IgD-negative memory B cell (primary cell): ENCODE measurements at regions not wholly inside any gene's neighbourhood (a gene's known extent, or its start where the extent isn't known, plus 50 kb on each side); places are given as distances from the start of the nearest gene placed in this dataset.
A peak's percentile ranks its signal among the peaks of the same experiment; 100 is the strongest.

Experiments used
- H3K27ac Mint-ChIP-seq, 3 donors: one replicate each; pipeline ENCODE4 v1.8.0; 2020 to 2022; ENCODE audit warnings: mild to moderate bottlenecking in 3 of 3, mixed read lengths in 3 of 3, moderate library complexity in 1 of 3
- H3K27me3 Mint-ChIP-seq: one replicate; pipeline ENCODE4 v1.8.0; 2021; ENCODE audit warnings: mixed read lengths
- H3K36me3 Mint-ChIP-seq: one replicate; pipeline ENCODE4 v1.8.0; 2020; ENCODE audit warnings: mild to moderate bottlenecking, mixed read lengths
- H3K4me1 Mint-ChIP-seq, 3 donors: one replicate each; pipeline ENCODE4 v1.8.0; 2020 to 2022; ENCODE audit warnings: mixed read lengths in 3 of 3, mild to moderate bottlenecking in 1 of 3
- H3K4me3 Mint-ChIP-seq, 4 donors: one replicate each; pipeline ENCODE4 v1.8.0; 2020 to 2022; ENCODE audit warnings: mild to moderate bottlenecking in 4 of 4, mixed read lengths in 4 of 4, moderate library complexity in 3 of 4
- H3K9me3 Mint-ChIP-seq, 3 donors: one replicate each; pipeline ENCODE4 v1.8.0; 2020 to 2021; ENCODE audit warnings: mixed read lengths in 3 of 3, mild to moderate bottlenecking in 1 of 3

DNA sequence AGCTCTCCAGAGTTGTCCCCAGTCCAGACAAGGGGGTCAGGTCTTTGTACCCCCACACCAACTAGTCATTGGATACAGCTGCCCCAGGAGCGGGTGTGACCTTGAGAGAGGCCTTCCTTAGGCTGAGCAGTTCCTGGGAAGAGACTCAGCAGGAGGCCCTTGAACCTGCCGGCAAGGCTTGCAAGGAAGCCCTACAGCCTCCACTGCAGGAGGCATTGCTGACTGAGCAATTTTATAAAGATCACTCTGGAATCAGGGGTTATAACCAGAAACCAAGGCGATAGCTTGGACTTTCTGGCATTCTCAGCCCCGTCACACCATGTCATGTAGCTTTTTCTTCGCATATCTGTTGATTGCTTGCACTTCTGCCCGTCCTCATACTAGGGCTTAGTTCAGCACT, 291.3 kb upstream of the CRY1 start:
- Mint-ChIP-seq H3K4me3 (no peak overlapping the region), H3K9me3 (no peaks in the 10 kb centered on the region), H3K36me3 (no peaks in the 10 kb centered on the region), H3K4me1 (peaks cover 0 to 2% (median 0%) of the 10 kb centered on the region in 3 donors), H3K27me3 (no peaks in the 10 kb centered on the region), H3K27ac (peak overlapping the region in 1 of 3 donors; percentile 4)

DNA sequence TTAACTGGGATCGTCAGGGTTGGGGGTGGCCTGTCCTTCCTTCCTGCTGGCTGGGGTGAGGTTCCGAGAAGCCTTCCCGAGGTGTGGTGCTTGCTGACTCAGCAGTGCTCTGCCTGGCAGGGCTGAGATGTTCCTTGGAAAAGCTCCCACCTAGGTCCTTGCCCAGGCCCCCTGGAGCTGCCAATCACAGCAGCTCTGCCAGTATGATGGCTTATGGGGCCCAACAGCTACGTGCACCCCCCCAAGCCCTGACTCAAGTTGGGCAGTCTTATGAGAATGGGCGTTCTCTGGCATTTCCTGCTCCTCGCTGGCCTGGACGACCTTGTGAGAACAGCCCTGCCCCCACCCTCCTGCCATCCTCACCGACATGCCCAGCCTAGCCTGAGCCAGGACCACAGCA, 292.2 kb upstream of the CRY1 start:
- no peaks in the 10 kb centered on the region for H3K9me3 Mint-ChIP-seq
- H3K27ac Mint-ChIP-seq: no peak overlapping the region
- no peaks in the 10 kb centered on the region for H3K27me3 Mint-ChIP-seq
- no peak overlapping the region for H3K4me3 Mint-ChIP-seq
- no peaks in the 10 kb centered on the region for H3K36me3 Mint-ChIP-seq
- H3K4me1 Mint-ChIP-seq: peaks cover 0 to 2% (median 0%) of the 10 kb centered on the region in 3 donors

DNA sequence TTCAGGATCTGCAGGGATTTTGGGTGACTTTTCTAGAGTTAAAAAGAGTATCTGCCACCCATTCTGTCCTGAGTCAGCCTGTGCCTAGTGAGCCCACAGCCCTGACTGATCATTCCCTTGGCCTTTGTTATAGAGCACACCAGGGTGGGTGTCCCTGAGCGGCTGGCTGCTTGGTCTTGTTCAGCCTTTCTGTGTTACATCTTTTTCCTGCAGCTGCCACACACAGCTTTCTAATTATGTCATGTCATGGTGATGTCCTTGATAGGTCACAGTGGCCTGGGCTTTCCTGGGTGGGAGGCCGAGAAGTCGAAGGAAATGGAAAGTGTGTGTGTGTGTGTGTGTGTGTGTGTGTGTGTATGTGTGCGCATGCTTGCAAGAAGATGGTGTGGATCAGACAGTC, 293.2 kb upstream of the CRY1 start:
- H3K36me3 Mint-ChIP-seq: no peaks in the 10 kb centered on the region
- no peak overlapping the region for H3K4me3 Mint-ChIP-seq
- H3K4me1 Mint-ChIP-seq: peaks cover 0 to 2% (median 0%) of the 10 kb centered on the region in 3 donors
- no peaks in the 10 kb centered on the region for H3K9me3 Mint-ChIP-seq
- no peak overlapping the region for H3K27ac Mint-ChIP-seq
- H3K27me3 Mint-ChIP-seq: no peaks in the 10 kb centered on the region

DNA sequence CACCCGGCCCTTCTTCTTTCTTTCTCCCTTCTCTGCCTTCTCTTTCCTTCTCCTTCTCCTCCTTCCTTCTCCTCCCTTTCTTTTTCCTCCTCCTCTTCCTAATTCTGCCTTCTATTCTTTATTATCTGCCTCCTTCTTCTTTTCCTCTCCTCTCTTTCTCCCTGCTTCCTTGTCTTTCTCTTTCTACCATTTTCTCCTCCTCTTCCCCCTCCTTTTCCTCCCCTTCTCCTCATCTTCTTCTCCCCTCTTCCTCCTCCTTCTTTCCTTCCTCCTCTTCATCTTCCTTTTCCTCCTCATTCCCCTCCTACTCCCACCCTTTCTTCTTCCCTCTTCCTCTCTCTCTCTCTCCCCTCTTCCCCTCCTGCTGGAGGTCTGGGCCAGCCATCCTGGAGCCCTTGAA, 294.9 kb upstream of the CRY1 start:
- Mint-ChIP-seq H3K4me3 (no peak overlapping the region), H3K4me1 (peaks cover 0 to 2% (median 0%) of the 10 kb centered on the region in 3 donors), H3K27ac (no peak overlapping the region), H3K27me3 (peaks cover 2% of the 10 kb centered on the region), H3K36me3 (peaks cover 1% of the 10 kb centered on the region), H3K9me3 (no peaks in the 10 kb centered on the region)

DNA sequence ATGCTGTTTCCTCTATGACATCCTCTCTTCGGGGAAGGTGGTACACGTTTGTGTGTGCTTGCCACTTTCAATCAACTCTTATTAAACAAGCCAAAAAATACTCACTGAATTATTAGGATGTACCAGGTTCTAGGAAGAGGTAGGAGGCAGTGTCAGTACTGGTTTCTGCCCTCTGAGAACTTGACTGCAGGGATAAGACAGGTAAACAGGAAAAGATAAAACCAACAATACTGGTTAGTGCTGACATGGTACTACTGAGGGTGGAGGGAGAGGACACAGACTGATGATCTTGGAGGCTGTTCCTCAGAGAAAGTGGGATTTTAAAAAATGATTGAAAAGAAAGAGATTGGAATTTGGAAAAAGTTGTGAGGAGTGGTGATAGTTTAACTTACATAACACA, 295.2 kb upstream of the PWP1 start:
- H3K27me3 Mint-ChIP-seq: peaks cover 2% of the 10 kb centered on the region
- H3K36me3 Mint-ChIP-seq: peaks cover 1% of the 10 kb centered on the region
- peak overlapping the region in 2 of 3 donors; percentile 19 to 71 for H3K27ac Mint-ChIP-seq
- no peak overlapping the region for H3K4me3 Mint-ChIP-seq
- peaks cover 0 to 5% (median 0%) of the 10 kb centered on the region in 3 donors for H3K4me1 Mint-ChIP-seq
- H3K9me3 Mint-ChIP-seq: no peaks in the 10 kb centered on the region

DNA sequence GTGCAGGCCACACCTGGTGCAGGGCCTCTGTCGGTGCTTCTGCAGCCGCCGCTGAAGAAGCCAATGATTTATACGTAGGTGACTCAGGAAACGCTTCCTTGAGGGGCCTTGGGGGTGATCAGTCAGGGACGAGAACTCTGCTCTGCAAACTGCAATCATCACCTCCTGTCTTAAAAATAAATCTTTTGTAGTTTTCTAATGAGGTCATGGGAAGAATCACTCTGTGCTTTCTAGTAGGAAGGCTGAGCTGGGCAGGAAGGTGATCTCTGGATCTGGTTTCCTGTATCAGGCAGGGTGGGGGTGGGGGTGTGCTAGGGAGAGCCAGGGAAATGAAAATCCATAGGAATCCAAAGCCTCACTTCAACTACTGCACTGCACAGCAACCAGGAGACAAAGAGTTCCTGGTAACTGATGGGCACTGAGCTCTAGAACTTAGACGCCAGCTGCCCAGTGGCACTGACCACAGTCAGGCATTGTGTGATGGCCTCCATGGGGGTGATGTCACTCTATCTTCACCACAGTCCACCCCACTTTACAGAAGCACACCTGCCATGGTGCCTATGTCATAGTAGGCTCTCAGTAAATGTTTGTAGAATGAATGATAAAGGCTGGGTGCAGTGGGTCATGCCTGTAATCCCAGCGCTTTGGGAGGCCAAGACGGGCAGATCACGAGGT, 292.4 kb upstream of the PWP1 start:
- H3K36me3 Mint-ChIP-seq: peaks cover 1% of the 10 kb centered on the region
- H3K4me1 Mint-ChIP-seq: peaks cover 0 to 3% (median 0%) of the 10 kb centered on the region in 3 donors
- H3K27ac Mint-ChIP-seq: no peak overlapping the region
- no peak overlapping the region for H3K4me3 Mint-ChIP-seq
- H3K9me3 Mint-ChIP-seq: peaks cover 0 to 1% (median 0%) of the 10 kb centered on the region in 3 donors
- H3K27me3 Mint-ChIP-seq: peaks cover 2% of the 10 kb centered on the region

DNA sequence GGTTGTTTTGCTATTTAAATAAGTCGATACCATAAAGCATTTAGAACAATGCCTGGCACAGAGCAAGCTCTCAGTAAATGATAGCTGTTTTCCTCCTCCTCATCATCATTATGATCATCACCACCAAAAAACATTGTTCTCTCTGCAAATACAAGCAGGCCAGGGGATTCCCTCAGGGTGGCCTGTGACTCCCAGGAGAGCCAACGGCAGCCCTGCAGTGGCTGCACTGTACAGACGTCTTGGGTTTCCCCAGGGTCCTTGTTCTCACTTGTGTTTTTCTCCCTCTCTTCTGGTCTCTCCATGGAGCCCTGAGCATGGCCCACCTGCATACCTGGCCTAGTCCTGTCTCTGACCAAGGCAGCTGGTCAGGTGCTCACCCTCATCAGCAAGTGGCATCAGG, 290.9 kb upstream of the PWP1 start:
- H3K4me1 Mint-ChIP-seq: peaks cover 0 to 3% (median 0%) of the 10 kb centered on the region in 3 donors
- peaks cover 1% of the 10 kb centered on the region for H3K36me3 Mint-ChIP-seq
- H3K4me3 Mint-ChIP-seq: no peak overlapping the region
- H3K9me3 Mint-ChIP-seq: peaks cover 0 to 1% (median 0%) of the 10 kb centered on the region in 3 donors
- H3K27me3 Mint-ChIP-seq: peaks cover 2% of the 10 kb centered on the region
- no peak overlapping the region for H3K27ac Mint-ChIP-seq

DNA sequence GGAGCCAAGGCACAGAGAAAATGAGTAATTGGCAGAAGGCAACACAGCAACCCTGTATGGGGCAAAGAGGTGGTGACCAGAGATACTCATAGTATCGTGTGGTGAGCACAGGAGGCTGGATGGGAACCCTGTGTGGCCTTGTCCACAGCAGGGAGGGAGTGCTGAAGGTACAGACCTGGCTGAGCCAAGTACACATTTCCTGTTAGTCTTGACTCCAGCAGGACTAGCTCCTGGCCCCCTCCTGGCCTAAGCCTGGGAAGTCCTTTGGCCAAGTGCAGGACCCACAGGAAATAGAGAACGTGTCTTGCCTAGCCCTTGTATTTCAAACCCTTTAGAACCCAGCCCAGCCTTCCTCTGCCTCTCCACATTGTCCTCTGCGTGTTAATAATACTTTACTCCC, 289.8 kb upstream of the PWP1 start:
- Mint-ChIP-seq H3K9me3 (peaks cover 0 to 1% (median 0%) of the 10 kb centered on the region in 3 donors), H3K27me3 (peaks cover 3% of the 10 kb centered on the region), H3K4me1 (peaks cover 0 to 3% (median 0%) of the 10 kb centered on the region in 3 donors), H3K27ac (no peak overlapping the region), H3K4me3 (peak overlapping the region in 1 of 4 donors; percentile 20), H3K36me3 (peaks cover 1% of the 10 kb centered on the region)

DNA sequence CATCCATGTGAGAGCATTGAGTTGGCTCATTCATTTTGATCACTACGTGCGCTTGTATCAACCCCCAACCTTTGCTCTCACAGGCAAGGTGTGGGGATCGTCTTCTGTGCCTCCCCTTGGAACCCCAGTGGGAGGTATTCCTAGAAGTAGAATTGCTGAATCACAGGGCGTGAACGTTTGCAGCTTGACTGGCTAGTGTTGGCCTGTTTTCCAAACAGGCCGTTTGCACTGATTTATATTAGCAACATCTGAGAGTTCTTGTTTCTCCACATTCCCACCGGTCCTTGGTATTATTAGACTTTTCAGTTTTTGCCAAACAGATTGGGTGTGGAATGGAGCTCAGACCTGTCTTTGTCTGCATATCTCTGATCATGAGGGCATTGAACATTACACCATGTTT, 288.6 kb upstream of the PWP1 start:
- H3K4me1 Mint-ChIP-seq: peaks cover 0 to 3% (median 0%) of the 10 kb centered on the region in 3 donors
- H3K9me3 Mint-ChIP-seq: peaks cover 0 to 1% (median 0%) of the 10 kb centered on the region in 3 donors
- peaks cover 3% of the 10 kb centered on the region for H3K27me3 Mint-ChIP-seq
- peaks cover 1% of the 10 kb centered on the region for H3K36me3 Mint-ChIP-seq
- H3K4me3 Mint-ChIP-seq: no peak overlapping the region
- H3K27ac Mint-ChIP-seq: no peak overlapping the region

DNA sequence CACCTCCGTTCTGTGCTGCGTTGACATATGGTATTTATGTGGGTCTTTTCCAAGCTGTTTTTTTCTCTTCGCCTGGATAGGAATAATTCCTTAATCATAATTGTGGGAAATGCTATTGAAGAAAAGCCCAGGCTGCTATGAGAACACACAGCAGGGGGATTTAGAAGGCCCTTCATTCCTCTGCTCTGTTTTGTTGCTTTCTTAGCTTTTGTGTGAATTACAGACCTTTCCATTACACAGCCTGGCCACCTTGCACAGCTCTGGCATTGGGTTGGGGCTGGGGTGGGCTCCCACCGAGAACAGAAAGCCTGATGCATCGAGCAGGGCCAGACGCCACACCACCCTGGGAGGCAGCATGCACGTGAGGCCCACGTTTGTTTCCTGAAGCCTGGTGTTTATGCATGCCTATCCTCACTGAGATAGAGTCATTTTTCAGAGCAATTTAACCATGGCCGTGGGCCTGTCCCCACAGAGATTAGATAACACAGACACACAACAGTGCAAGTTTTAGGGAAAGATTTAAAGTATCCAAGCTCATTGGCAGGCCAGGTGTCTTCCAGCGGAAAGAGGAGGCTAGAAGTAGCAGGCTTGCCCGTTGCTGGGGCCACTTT, 287.6 kb upstream of the PWP1 start:
- Mint-ChIP-seq H3K4me3 (no peak overlapping the region), H3K27ac (no peak overlapping the region), H3K9me3 (peaks cover 0 to 1% (median 0%) of the 10 kb centered on the region in 3 donors), H3K4me1 (peaks cover 0 to 3% (median 0%) of the 10 kb centered on the region in 3 donors), H3K36me3 (no peaks in the 10 kb centered on the region), H3K27me3 (peaks cover 1% of the 10 kb centered on the region)

DNA sequence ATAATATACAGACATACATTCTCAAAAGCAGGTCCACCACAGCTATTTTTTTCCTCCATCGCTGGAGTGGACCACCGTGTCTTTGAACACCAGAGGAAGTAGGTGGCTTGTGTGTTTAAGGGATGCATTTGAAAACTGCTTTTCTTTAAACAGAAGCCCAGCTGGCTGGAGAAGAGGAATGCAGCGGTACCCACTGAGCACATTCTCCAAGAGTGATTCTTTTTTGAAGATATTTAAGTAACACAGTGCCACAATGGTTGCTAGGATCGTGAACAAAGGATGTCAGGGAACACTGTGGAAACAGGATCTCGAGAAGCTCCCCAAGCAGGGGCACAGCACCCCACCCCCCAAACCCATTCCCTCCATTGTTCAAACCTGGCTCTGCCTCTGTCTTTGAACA, 286.6 kb upstream of the PWP1 start:
- H3K27ac Mint-ChIP-seq: no peak overlapping the region
- peaks cover 0 to 3% (median 0%) of the 10 kb centered on the region in 3 donors for H3K4me1 Mint-ChIP-seq
- H3K4me3 Mint-ChIP-seq: no peak overlapping the region
- peaks cover 1% of the 10 kb centered on the region for H3K27me3 Mint-ChIP-seq
- no peaks in the 10 kb centered on the region for H3K36me3 Mint-ChIP-seq
- H3K9me3 Mint-ChIP-seq: peaks cover 0 to 1% (median 0%) of the 10 kb centered on the region in 3 donors

DNA sequence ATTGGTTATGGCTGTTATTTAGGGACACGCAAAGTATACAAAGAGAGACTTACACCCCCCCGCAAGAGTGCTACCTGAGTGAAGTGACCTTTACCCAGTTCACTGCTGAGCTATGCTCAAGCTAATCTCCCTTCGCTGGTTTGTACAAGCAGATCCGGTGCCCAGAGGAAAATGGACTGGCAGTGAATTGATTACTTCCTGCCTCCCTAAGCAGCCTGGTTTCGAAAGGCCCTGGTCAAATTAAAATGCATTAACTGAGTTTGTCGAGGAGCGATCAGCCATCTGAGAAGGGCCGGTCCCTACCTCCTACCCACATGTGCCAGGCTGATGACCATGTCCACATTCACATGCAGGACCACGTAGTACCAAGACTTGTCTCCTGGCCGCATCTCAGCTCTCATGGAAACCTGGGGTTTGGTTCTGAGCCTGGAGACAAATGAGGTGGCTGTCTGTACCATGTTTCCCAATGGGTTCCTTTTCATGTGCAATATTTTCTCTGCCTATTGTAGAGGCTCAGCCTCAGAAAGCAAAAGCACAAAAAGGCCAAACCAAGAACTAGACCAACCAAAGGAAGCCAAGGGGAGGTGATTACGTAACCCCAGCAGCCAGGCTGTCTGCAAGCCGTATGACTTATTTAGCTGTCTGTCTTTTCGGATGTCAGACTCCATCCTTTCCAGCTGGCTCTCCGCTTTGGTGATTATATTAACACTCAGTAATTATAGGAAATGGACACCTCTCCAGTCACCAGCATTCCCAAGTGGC, 284.7 kb upstream of the PWP1 start:
- no peaks in the 10 kb centered on the region for H3K4me1 Mint-ChIP-seq
- H3K4me3 Mint-ChIP-seq: no peak overlapping the region
- peaks cover 0 to 1% (median 0%) of the 10 kb centered on the region in 3 donors for H3K9me3 Mint-ChIP-seq
- peaks cover 6% of the 10 kb centered on the region for H3K27me3 Mint-ChIP-seq
- H3K27ac Mint-ChIP-seq: no peak overlapping the region
- H3K36me3 Mint-ChIP-seq: no peaks in the 10 kb centered on the region

DNA sequence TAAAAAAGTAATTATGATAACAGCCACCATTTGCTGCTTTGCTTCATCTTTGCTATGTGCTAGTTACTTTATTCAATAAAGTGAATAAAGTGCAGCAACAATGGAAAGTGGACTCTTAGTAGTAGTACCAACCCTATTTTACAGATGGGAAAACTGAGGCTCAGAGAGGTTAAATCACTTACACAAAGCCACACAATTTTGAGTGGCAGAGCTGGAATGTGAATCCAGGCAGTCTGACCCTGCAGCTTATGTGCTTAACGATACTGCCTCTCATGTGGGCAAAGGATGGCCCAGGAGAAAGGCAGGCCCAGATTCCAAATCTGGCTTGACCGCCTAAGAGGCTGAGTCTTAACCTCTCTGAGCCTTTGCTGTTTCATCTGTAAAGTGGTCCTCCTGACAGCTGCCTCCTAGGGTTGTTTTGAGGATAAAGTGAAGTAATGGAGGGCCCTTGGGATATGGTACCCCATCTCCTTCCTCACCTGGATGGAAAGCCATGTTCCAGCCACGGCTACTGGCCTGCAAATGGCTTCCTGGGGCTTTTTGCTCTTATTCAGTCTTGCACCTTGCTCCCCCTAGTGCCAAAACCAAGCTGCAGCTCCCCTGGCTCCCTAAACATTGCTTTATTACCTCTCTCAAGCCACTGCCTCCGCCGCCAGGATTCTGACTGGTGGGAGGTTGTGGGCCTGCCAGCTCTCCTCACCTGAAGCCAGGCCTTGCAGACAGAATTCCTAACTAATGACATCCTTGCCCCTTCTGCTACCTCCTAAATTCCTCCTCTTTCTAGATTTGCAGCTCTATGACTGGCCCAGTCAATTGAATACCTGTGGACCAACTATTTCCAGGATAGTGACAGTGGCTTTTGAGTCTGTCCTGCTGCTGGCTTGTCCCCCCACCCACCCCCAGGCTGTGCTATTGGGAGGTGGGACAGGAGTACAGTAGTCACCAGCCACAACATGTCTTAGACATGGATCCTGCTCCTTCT, 283.3 kb upstream of the PWP1 start:
- H3K27ac Mint-ChIP-seq: no peak overlapping the region
- no peaks in the 10 kb centered on the region for H3K36me3 Mint-ChIP-seq
- H3K27me3 Mint-ChIP-seq: peaks cover 7% of the 10 kb centered on the region
- H3K4me3 Mint-ChIP-seq: peak overlapping the region in 2 of 4 donors; percentile 29 to 45
- peaks cover 0 to 1% (median 0%) of the 10 kb centered on the region in 3 donors for H3K9me3 Mint-ChIP-seq
- no peaks in the 10 kb centered on the region for H3K4me1 Mint-ChIP-seq

DNA sequence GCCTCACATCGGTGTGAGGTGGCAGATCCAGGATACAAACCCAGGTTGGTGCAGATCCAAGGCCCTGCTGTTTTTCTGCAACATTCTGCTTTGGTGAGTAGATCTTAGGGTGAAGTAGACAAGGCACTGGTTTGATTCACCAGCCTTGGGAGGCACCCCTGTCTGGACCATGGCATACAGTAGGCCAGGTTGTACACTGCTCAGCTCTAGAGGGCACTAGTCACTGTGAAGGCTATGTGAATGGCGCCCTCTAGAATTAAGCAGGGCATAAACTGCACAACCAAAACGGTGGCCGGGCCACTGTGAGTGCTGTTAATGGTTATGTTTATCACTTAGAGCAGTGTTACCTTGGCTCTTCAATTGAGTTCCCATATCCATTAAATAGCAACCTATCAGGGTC, 280.6 kb upstream of the PWP1 start:
- Mint-ChIP-seq H3K4me1 (no peaks in the 10 kb centered on the region), H3K36me3 (no peaks in the 10 kb centered on the region), H3K4me3 (no peak overlapping the region), H3K27ac (no peak overlapping the region), H3K27me3 (peaks cover 9% of the 10 kb centered on the region), H3K9me3 (peaks cover 0 to 4% (median 0%) of the 10 kb centered on the region in 3 donors)
